Right lobe of liver (tissue), 6 donors: ENCODE measurements at regions not wholly inside any gene's neighbourhood (a gene's known extent, or its start where the extent isn't known, plus 50 kb on each side); places are given as distances from the start of the nearest gene placed in this dataset.

Source experiments
- ATAC-seq, 4 donors: fragments of 200-7000 bp; cut with Tn5 transposase; one replicate each; pipeline ENCODE4 v1.9.1; 2020; ENCODE audit warnings: mild to moderate bottlenecking in 4 of 4, moderate library complexity in 4 of 4
- DNase-seq, 3 donors: peaks; one replicate each; pipeline ENCODE4 v3.0.0-alpha.2; 2020
- H3K27ac ChIP-seq, 3 donors: fragments of 200-600 bp; one replicate each; pipeline ENCODE4 v1.8.0; 2022
- H3K27me3 ChIP-seq, 2 donors: fragments of 200-600 bp; one replicate each; pipeline ENCODE4 v1.8.0; 2022
- H3K36me3 ChIP-seq, 4 donors: fragments of 200-600 bp; sonication (generic) in 1 of 4; one replicate each; pipeline versions ENCODE4 v1.5.1 to v1.8.0; 2017 to 2022; ENCODE audit warnings: control low read depth in 1 of 4
- H3K4me1 ChIP-seq, 4 donors: fragments of 200-600 bp; sonication (generic) in 1 of 4; one replicate each; pipeline versions ENCODE4 v1.5.1 to v1.8.0; 2017 to 2022; ENCODE audit warnings: control low read depth in 1 of 4
- H3K4me3 ChIP-seq, 3 donors: fragments of 200-600 bp; one replicate each; pipeline ENCODE4 v1.8.0; 2022
- H3K9me3 ChIP-seq, 4 donors: fragments of 200-600 bp; sonication (generic) in 1 of 4; one replicate each; pipeline versions ENCODE4 v1.5.1 to v1.8.0; 2017 to 2022; ENCODE audit warnings: control low read depth in 1 of 4
- CTCF ChIP-seq, 4 donors: fragments of 200-600 bp in 3 of 4; fragments of 450-650 bp in 1 of 4; IDR thresholded peaks; one replicate each; pipeline versions ENCODE4 v1.5.1 to v1.8.0; 2016 to 2022; ENCODE audit warnings: antibody characterized with exemption in 4 of 4, mild to moderate bottlenecking in 2 of 4
- POLR2A ChIP-seq: fragments of 450-650 bp; IDR thresholded peaks from one replicate; pipeline ENCODE4 v1.6.1; 2017; ENCODE audit warnings: antibody characterized with exemption, mild to moderate bottlenecking
- WGBS: methylation state at CpG from one replicate; pipeline ENCODE4 v1.1.6; 2018; ENCODE audit warnings: low coverage, low lambda C conversion rate; ENCODE audit not compliant: insufficient coverage; ENCODE audit errors: missing lambda C conversion rate; 5-methylcytosine and 5-hydroxymethylcytosine counted together
- intact Hi-C, 2 donors: fragments of 100-400 bp; cut with DNase I; formaldehyde crosslinking; loops; one replicate each; pipeline versions ENCODE4 v1.11.2 to v1.14.1; 2022
- donor health status: DM: no; HTN: yes; CAD: no.
- donor health status: DM: no; HTN: no; CAD: no.
- donor health status: DM: no; HTN: no; CAD: no.
- donor health status: DM: no; HTN: yes; CAD: no.
- donor health status: DM: no; HTN: yes; CAD: no.

DNA sequence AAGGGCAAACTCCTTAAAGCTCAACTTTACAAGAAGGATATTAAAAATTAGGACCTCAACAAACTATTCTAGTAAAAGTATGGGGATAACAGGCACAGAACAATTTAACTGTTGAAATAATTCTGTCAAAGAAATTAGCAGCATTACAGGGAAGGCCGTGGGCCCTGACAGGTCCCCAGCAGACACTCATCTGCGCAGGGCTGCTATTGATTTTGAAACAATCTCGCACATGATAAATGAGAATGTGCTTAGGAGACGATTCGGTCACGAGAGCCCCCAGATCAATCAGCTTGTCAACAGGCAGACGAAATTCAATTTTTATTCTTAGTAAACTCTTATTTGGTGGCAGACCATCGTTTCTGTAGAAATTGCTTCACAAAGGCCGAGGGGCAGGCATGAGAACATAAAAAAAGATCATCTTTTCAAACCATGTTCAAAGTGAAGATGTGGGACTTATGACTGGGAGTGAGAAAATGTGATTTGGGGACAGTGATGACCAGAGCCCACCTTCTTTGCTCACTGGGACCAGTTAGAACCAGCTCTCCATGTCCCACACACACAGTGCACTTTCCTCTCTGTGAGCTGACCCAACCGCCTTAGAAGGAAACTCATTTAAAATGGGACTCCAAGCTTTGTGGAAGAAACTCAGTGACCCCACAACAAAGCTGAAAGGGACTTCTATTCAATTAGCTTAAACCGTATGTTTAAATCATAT lies 654.5 kb downstream of the TOX3 start:
- Histone ChIP-seq H3K9me3 (peaks cover 0 to 5% (median 0%) of the 10 kb centered on the region in 4 donors), H3K27me3 (no peaks in the 10 kb centered on the region), H3K4me1 (no peaks in the 10 kb centered on the region), H3K4me3 (no peak overlapping the region), H3K36me3 (no peaks in the 10 kb centered on the region), H3K27ac (no peak overlapping the region)
- intact Hi-C loops: no loop called here
- no peak for TF ChIP-seq CTCF (IDR thresholded peaks at IDR 0.05)
- TF ChIP-seq POLR2A: no peak
- DNase-seq (no peak), ATAC-seq (no peak)
- 68% methylated on average over 11 of the region's 11 CpGs for WGBS

- Histone ChIP-seq H3K36me3 (no peaks in the 10 kb centered on the region), H3K4me3 (no peak overlapping the region), H3K9me3 (peaks cover 0 to 5% (median 0%) of the 10 kb centered on the region in 4 donors), H3K27me3 (no peaks in the 10 kb centered on the region), H3K27ac (no peak overlapping the region), H3K4me1 (no peaks in the 10 kb centered on the region)
- TF ChIP-seq POLR2A: no peak
- TF ChIP-seq CTCF (IDR thresholded peaks at IDR 0.05): no peak
- ATAC-seq (no peak), DNase-seq (no peak)
- WGBS: 40% methylated on average over 1 of the region's 1 CpG
- intact Hi-C loops: no loop called here
These were observed 658.4 kb downstream of the TOX3 start for GRCh38 chr16:51888534-51888933.

DNA sequence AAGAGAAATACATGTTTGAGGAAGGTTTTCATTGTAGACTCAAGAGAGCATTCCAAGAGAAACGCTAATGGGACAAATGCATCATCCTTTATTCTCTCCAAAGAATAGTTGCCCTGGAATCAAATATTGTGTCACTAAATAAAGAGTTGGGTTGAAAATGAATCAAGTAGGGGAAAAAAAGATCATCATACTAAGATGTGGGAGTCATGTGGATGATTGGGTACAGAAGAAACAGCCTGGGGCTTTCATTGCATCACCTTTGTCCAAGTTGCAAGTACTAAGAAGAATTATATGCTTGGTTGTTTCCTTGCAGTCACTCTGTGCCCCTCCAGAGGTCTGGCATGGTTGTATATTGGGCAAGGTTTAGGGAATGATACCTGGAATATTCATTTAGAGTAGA lies 658.9 kb downstream of the TOX3 start:
- intact Hi-C loops: no loop called here
- DNase-seq (no peak), ATAC-seq (no peak)
- Histone ChIP-seq H3K4me3 (no peak overlapping the region), H3K4me1 (no peaks in the 10 kb centered on the region), H3K9me3 (peaks cover 0 to 5% (median 0%) of the 10 kb centered on the region in 4 donors), H3K27ac (no peak overlapping the region), H3K27me3 (no peaks in the 10 kb centered on the region), H3K36me3 (no peaks in the 10 kb centered on the region)
- 91% methylated on average over 1 of the region's 1 CpG for WGBS
- TF ChIP-seq POLR2A (no peak), CTCF (IDR thresholded peaks at IDR 0.05) (no peak)

GRCh38 chr16:51886456-51886855 lies 660.5 kb downstream of the TOX3 start:
- Histone ChIP-seq H3K27me3 (no peaks in the 10 kb centered on the region), H3K4me1 (no peaks in the 10 kb centered on the region), H3K4me3 (no peak overlapping the region), H3K27ac (no peak overlapping the region), H3K36me3 (no peaks in the 10 kb centered on the region), H3K9me3 (peaks cover 0 to 5% (median 0%) of the 10 kb centered on the region in 4 donors)
- ATAC-seq: no peak
- no peak for DNase-seq
- intact Hi-C loops: no loop called here
- WGBS: 43% methylated on average over 2 of the region's 2 CpGs
- TF ChIP-seq POLR2A (no peak), CTCF (IDR thresholded peaks at IDR 0.05) (no peak)
